HG02588 (cell line): ENCODE measurements at regions not wholly inside any gene's neighbourhood (a gene's known extent, or its start where the extent isn't known, plus 50 kb on each side); places are given as distances from the start of the nearest gene placed in this dataset.

Source experiments
- ATAC-seq: cut with Tn5 transposase; IDR thresholded peaks from one replicate; pipeline ENCODE4 v1.9.1; 2021; ENCODE audit warnings: mild to moderate bottlenecking, moderate library complexity; ENCODE audit not compliant: unreplicated experiment

DNA sequence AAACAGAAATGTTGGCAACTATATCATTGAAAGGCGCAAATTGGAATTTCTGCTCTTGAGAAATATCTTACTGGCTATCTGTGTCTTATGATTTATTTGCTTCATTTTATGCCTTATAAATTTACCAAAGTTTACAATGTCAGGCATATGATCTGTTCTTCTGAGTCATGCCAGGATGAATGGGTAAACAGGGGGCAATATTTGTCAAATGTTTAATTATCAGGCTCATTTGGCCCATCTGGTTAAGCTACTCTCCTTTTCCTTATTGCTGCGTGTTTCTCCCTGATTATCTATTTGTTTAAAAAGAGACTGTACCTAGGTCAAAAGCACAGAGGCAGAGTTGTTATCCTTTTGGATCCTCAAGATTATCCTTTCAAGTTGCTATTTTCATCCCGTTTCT, 903.8 kb upstream of the PCDH10 start:
- ATAC-seq, result no peak

- no peak for ATAC-seq
These were observed 884.9 kb upstream of the PCDH10 start for GRCh38 chr4:132264176-132264575.

DNA sequence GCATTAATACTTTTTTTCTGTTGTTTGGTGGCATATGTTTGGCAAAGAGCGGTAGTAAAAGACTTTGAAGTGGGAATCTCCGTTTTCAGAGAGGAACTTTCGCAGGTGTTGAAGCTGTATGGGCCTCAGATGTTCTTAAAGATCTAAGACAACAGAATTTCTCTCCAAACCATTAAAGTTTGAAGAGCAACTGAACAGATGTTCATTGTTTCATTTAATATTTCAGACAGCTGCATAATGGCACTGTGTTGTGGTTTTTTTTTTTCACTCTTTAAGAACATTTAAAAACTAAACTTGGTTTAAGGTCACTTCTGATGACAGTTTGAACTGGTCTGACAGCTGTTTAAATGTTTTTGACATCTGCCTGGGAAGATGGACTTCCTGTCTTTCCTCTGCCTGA, 882.7 kb upstream of the PCDH10 start:
- no peak for ATAC-seq

- no peak for ATAC-seq
These were observed 881.8 kb upstream of the PCDH10 start for GRCh38 chr4:132267321-132267720.

GRCh38 chr4:132269303-132269990, 879.6 kb upstream of the PCDH10 start:
- no peak for ATAC-seq

DNA sequence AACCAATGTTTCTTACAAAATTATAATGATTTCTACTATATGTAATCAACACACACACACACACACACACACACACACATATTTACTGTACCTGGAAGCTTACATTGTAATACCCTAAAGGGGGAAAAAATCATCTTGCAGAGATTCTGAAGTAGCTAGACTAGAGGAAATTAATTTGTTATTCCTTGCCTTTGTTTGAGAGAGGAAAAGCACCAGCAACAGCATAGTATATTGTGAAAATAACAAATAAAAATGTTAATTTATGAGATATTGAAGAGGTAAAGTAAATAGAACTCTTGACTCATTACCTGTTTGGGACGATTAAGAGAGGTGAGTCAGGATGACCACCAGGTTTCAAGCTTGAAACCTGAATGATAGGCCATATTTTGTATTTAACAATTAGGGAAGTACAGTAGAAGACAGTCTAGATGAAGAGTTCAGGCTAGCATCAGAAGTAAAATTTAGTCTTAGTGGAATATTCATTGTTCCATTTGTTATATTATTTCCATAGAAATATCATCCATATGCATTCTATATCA, 873.4 kb upstream of the PCDH10 start:
- no peak for ATAC-seq

DNA sequence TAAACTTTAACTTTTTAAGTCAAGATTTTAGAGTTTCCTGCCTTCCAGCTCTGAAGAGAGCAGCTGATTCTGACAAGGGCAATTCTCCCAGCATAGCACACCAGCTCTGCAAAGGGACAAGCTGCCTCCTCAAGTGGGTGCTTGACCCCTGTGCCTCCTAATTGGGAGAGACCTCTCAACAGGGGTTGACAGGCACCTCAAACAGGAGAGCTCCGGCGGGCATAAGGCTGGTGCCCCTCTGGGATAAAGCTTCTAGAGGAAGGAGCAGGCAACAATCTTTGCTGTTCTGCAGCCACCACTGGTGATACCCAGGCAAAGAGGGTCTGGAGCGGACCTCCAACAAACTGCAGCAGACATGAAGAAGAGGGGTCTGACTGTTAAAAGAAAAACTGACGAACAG, 872.9 kb upstream of the PCDH10 start:
- ATAC-seq, result no peak

DNA sequence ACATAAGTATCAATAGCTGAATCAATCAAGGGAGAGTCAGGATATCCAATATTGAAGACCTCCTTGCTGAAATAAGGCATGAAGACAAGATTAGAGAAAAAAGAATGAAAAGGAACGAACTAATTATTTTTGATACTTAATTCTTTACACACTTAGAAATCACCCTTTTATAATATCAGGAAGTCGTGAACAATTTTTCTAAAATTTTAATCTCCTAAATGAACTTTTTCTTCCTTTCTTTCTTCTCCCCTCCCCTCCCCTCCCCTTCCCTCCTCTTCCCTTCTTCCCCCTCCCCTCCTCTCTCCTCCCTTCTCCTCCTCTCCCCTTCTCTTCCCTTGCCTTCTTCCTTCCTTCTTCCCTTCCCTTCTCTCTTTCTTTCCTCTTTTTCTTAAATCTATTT, 872.1 kb upstream of the PCDH10 start:
- no peak for ATAC-seq

DNA sequence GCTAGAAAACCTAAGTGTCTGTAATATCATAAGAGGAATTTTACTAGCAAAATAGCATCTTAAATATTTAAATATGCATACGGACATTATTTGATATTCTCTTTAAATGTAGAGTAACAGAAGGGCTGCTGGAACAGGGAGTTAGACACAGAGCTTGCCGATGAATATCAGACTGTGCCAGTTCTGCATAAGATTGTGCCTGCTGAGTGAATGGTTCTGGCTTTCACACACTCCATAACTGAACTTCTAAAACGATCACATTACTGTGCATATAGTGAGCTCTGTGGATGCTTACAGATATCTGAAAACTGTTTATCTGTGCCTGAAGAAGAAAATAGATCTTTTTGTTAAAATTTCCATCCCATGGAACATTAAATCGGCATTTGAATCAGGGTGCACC, 867.4 kb upstream of the PCDH10 start:
- no peak for ATAC-seq

DNA sequence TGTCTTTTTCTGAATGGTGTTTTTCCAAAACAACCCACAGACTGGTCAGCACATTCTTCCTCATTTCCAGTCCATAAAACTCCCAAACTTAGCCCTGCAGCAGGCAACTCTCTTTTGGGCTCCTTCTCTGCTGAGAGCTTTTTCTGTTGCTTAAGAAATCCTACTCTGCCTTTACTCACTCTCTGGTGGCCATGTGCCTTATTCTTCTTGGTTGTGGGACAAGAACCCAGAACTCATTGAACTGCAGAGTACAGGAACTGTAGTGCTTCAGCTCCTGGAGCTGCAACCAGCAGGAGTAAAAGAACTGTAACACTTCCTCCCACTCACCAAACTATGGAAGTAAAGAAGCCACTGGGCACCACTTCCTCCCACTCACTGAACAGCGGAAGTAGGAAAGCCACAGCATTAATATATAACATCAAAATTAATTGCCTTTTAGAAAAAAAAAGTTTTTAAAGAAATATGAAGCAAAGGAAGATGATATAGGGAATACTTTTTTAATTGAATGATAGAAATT, 864.1 kb upstream of the PCDH10 start:
- no peak for ATAC-seq

DNA sequence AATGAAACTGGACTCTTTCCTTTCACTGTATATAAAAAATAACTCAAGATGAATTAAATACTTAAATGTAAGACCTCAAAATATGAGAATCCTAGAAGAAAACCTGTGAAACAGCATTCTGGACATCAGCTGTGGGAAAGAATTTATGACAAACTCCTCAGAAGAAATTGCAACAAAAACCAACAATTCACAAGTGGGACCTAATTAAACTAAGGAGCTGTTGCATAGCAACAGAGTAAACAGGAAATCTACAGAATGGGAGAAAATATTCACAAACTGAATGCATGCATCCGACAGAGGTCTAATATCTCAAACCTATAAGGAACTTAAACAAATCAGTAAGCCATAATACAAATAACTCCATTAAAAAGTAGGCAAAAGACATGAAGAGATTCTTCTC, 851.7 kb upstream of the PCDH10 start:
- no peak for ATAC-seq

DNA sequence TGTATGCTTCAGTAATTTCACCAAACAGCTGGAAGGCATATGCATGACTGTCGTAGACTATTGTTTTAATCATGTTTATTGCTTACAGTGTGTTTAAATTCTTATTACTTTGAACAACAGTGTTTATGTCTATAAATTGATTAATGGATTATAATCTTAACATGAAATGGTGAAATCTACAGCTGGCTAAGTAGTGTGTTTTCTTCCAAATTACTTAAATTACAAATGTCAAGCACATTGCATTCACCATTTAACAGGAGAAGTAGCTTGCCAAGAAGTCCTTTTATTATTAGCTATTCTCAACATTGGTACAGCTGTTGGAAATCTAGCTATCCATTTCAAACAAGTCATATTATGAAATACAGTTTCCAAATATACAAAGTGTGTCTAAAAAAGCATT, 849.3 kb upstream of the PCDH10 start:
- ATAC-seq, result no peak

DNA sequence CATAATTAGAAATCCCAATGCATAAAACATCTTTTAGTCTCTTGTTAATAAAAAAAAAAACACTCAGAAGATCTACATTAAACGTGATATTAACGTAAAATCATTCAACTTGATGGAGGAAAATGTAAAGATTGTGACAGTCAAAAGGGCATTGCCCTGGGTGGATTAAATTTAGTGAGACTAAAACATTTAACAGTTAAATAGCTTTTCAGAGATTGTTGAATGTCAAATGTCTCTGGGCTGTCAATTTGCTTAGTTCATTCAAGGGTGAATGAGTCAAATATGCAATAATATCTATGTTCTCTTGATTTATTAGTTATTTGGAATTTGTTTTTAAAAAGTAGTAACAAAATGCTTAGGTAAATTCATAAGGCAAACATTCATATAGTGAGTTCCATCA, 836.6 kb upstream of the PCDH10 start:
- ATAC-seq, result no peak

- no peak for ATAC-seq
These were observed 835.2 kb upstream of the PCDH10 start for GRCh38 chr4:132313852-132314251.

DNA sequence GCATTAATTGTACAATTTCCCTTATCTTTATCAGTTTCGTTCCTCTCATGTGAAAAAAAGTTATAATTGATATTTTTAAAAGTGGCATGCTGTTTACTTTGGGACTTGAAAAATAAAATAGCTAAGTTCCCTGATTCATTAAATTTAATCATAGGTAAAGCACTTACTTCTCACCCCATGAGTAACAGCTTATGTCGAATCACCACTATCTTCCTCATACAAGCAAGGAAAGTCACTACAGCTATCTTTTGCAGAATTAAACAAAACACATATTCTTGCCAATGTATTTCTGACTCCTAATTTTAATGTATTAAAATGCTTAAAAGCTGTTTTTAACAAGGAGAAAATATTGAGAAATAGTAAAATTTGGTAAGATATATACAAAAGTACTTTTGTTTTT, 832.4 kb upstream of the PCDH10 start:
- no peak for ATAC-seq

- ATAC-seq, result no peak
These were observed 831.2 kb upstream of the PCDH10 start for GRCh38 chr4:132317923-132318322.

- no peak for ATAC-seq
These were observed 820.3 kb upstream of the PCDH10 start for GRCh38 chr4:132328761-132329160.

GRCh38 chr4:132330994-132331393, 818.1 kb upstream of the PCDH10 start:
- ATAC-seq, result no peak

- ATAC-seq, result no peak
These were observed 816.0 kb upstream of the PCDH10 start for GRCh38 chr4:132332932-132333723.

- ATAC-seq, result no peak
These were observed 815.4 kb upstream of the PCDH10 start for GRCh38 chr4:132333724-132334047.

GRCh38 chr4:132334081-132334480, 815.0 kb upstream of the PCDH10 start:
- no peak for ATAC-seq
